ENCODE measurements at regions not wholly inside any gene's neighbourhood (a gene's known extent, or its start where the extent isn't known, plus 50 kb on each side); places are given as distances from the start of the nearest gene placed in this dataset.

DNA sequence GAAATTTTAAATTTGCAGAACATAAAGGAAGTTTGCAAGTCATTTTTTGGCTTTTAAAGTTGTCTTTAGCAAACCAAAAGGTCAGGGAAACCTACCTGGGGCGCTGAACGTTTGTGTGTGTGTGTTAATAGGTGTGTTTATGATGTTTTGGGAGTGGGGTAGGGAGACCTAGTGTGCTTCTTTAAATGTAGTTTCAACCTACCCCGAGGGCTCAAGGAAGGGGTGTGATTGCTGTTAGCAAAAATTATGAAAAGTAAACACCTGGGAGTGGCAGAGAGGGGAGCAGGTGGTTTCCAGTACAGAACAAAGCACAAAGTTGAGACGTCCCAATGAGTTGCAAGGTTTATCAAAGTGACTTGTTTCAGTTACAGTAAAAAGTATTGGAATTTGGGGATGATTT is 58.7 kb upstream of the WDR26 start:
- TF ChIP-seq, protein P1, sequence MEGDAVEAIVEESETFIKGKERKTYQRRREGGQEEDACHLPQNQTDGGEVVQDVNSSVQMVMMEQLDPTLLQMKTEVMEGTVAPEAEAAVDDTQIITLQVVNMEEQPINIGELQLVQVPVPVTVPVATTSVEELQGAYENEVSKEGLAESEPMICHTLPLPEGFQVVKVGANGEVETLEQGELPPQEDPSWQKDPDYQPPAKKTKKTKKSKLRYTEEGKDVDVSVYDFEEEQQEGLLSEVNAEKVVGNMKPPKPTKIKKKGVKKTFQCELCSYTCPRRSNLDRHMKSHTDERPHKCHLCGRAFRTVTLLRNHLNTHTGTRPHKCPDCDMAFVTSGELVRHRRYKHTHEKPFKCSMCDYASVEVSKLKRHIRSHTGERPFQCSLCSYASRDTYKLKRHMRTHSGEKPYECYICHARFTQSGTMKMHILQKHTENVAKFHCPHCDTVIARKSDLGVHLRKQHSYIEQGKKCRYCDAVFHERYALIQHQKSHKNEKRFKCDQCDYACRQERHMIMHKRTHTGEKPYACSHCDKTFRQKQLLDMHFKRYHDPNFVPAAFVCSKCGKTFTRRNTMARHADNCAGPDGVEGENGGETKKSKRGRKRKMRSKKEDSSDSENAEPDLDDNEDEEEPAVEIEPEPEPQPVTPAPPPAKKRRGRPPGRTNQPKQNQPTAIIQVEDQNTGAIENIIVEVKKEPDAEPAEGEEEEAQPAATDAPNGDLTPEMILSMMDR (IDR thresholded peaks at IDR 0.05; ENCODE audit: borderline replicate concordance, insufficient read depth, low read depth, low read length): no peak
- H3K4me3 ChIP-seq (ENCODE audit: low read depth, low read length): no peak overlapping the region

GRCh38 chr1:224494343-224494742 is 59.7 kb upstream of the WDR26 start:
- TF ChIP-seq, protein P1 (IDR thresholded peaks at IDR 0.05; ENCODE audit: borderline replicate concordance, insufficient read depth, low read depth, low read length): no peak
- H3K4me3 ChIP-seq (ENCODE audit: low read depth, low read length): no peak overlapping the region

DNA sequence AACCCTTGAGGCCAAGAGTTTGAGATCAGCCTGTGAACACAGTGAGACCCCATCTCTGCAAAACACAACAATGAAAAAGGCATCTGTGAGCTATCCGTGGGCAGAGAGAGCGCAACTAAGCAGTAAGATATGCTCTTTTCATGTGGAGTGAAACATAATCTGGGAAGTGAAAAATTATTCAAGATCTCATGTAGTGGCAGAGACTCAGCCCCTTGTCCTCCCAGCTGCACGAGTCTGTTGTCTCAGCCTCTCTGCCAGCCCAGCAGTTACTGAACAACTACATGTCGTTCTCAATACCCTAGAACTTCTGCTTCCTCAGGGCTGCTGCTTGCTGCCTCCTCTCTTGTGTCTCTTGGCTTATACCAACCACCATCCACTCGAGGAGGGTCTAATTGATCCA is 61.3 kb upstream of the WDR26 start:
- H3K4me3 ChIP-seq (ENCODE audit: low read depth, low read length): no peak overlapping the region
- TF ChIP-seq, protein P1 (IDR thresholded peaks at IDR 0.05; ENCODE audit: borderline replicate concordance, insufficient read depth, low read depth, low read length): no peak

- TF ChIP-seq, protein P1 (IDR thresholded peaks at IDR 0.05; ENCODE audit: borderline replicate concordance, insufficient read depth, low read depth, low read length): no peak
- no peak overlapping the region for H3K4me3 ChIP-seq (ENCODE audit: low read depth, low read length)
Measured at GRCh38 chr1:224496826-224497225, 62.2 kb upstream of the WDR26 start.

DNA sequence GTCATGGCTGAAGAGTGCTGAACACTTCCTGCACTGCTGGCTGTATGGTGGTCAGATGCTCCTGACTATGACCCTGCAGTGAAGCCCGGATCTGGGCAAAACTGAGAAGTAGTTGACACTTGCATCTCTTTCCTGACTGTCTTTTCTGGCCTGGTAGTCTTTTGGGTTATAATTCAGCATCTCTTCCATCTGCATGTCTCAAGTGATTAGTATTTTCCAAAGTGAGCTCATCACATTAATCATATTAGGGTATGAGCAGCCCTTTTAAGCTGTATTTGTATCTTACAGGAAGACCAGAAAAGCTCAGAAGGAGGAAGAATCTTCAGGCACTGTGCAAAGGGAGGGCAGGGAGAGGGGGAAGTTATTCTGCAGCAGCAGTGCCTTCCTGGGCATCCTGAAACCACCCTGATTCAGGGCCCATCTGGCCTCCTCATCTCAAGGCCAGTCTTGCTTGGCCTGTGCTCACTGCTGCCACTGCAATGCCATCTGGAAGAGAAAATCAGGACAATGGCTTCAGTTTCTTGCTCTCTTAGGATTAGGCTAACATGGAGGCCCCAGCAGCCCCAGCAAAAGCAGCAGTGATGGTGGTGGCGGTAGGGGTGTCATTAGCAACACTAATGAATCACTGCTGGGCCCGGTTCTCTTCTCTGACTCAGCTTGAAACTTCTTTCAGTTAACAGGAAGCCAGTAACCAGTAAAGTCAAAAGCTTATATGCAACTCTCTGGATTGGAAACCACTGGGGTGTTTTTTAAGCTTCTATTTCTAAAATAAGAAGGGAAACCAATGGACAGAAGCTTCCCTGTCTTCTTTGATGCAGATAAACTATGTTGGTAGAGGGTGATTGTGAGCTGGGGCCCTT is 63.3 kb upstream of the WDR26 start:
- TF ChIP-seq, protein P1 (IDR thresholded peaks at IDR 0.05; ENCODE audit: borderline replicate concordance, insufficient read depth, low read depth, low read length): no peak
- H3K4me3 ChIP-seq (ENCODE audit: low read depth, low read length): peak overlapping the region; percentile 8

GRCh38 chr1:224498574-224499170 is 64.1 kb upstream of the WDR26 start:
- no peak overlapping the region for H3K4me3 ChIP-seq (ENCODE audit: low read depth, low read length)
- TF ChIP-seq, protein P1 (IDR thresholded peaks at IDR 0.05; ENCODE audit: borderline replicate concordance, insufficient read depth, low read depth, low read length): no peak

GRCh38 chr1:224499204-224499603 is 64.6 kb upstream of the WDR26 start:
- TF ChIP-seq, protein P1 (IDR thresholded peaks at IDR 0.05; ENCODE audit: borderline replicate concordance, insufficient read depth, low read depth, low read length): no peak
- H3K4me3 ChIP-seq (ENCODE audit: low read depth, low read length): no peak overlapping the region

Data from GM12875 (cell line).